IgD-negative memory B cell (primary cell): ENCODE measurements at regions not wholly inside any gene's neighbourhood (a gene's known extent, or its start where the extent isn't known, plus 50 kb on each side); places are given as distances from the start of the nearest gene placed in this dataset.
A peak's percentile ranks its signal among the peaks of the same experiment; 100 is the strongest.

ENCODE experiments used
- H3K27ac Mint-ChIP-seq, 3 donors: one replicate each; pipeline ENCODE4 v1.8.0; 2020 to 2022; ENCODE audit warnings: mild to moderate bottlenecking in 3 of 3, mixed read lengths in 3 of 3, moderate library complexity in 1 of 3
- H3K27me3 Mint-ChIP-seq: one replicate; pipeline ENCODE4 v1.8.0; 2021; ENCODE audit warnings: mixed read lengths
- H3K36me3 Mint-ChIP-seq: one replicate; pipeline ENCODE4 v1.8.0; 2020; ENCODE audit warnings: mild to moderate bottlenecking, mixed read lengths
- H3K4me1 Mint-ChIP-seq, 3 donors: one replicate each; pipeline ENCODE4 v1.8.0; 2020 to 2022; ENCODE audit warnings: mixed read lengths in 3 of 3, mild to moderate bottlenecking in 1 of 3
- H3K4me3 Mint-ChIP-seq, 4 donors: one replicate each; pipeline ENCODE4 v1.8.0; 2020 to 2022; ENCODE audit warnings: mild to moderate bottlenecking in 4 of 4, mixed read lengths in 4 of 4, moderate library complexity in 3 of 4
- H3K9me3 Mint-ChIP-seq, 3 donors: one replicate each; pipeline ENCODE4 v1.8.0; 2020 to 2021; ENCODE audit warnings: mixed read lengths in 3 of 3, mild to moderate bottlenecking in 1 of 3

GRCh38 chr4:11590132-11590531, 161.4 kb upstream of the HS3ST1 start:
- Mint-ChIP-seq H3K4me3 (no peak overlapping the region), H3K27me3 (no peaks in the 10 kb centered on the region), H3K9me3 (no peaks in the 10 kb centered on the region), H3K36me3 (no peaks in the 10 kb centered on the region), H3K4me1 (no peaks in the 10 kb centered on the region), H3K27ac (no peak overlapping the region)

- no peaks in the 10 kb centered on the region for H3K4me1 Mint-ChIP-seq
- H3K27me3 Mint-ChIP-seq = no peaks in the 10 kb centered on the region
- H3K27ac Mint-ChIP-seq = no peak overlapping the region
- no peak overlapping the region for H3K4me3 Mint-ChIP-seq
- H3K36me3 Mint-ChIP-seq = no peaks in the 10 kb centered on the region
- no peaks in the 10 kb centered on the region for H3K9me3 Mint-ChIP-seq
Measured at GRCh38 chr4:11589676-11590075, 161.0 kb upstream of the HS3ST1 start.

DNA sequence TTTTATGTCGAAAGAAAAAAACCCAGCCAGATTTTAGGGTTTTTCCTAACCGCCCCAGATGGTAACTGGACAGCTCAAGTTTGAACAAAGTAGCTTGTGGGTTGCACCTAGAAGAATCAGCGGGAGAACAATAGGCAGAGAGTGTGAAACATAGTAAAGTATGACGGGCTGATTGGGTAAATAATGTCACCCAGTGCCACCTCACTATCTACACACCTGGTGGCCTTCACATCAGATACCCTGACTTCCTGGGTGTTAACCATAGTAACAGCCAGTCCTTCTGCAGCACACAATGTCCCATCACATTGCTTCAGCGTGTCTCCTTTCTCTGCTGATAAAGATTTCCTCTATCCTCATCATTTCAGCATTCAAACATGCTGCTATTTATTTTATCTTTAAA, 159.1 kb upstream of the HS3ST1 start:
- H3K36me3 Mint-ChIP-seq = no peaks in the 10 kb centered on the region
- no peak overlapping the region for H3K4me3 Mint-ChIP-seq
- H3K27me3 Mint-ChIP-seq = no peaks in the 10 kb centered on the region
- no peaks in the 10 kb centered on the region for H3K9me3 Mint-ChIP-seq
- H3K4me1 Mint-ChIP-seq = peaks cover 0 to 3% (median 0%) of the 10 kb centered on the region in 3 donors
- no peak overlapping the region for H3K27ac Mint-ChIP-seq

- no peak overlapping the region for H3K27ac Mint-ChIP-seq
- peaks cover 0 to 5% (median 0%) of the 10 kb centered on the region in 3 donors for H3K4me1 Mint-ChIP-seq
- peaks cover 4% of the 10 kb centered on the region for H3K27me3 Mint-ChIP-seq
- H3K4me3 Mint-ChIP-seq = no peak overlapping the region
- H3K36me3 Mint-ChIP-seq = no peaks in the 10 kb centered on the region
- H3K9me3 Mint-ChIP-seq = peaks cover 0 to 4% (median 4%) of the 10 kb centered on the region in 3 donors
Measured at GRCh38 chr4:11585506-11585905, 156.8 kb upstream of the HS3ST1 start.

GRCh38 chr4:11568511-11568910, 139.8 kb upstream of the HS3ST1 start:
- Mint-ChIP-seq H3K9me3 (no peaks in the 10 kb centered on the region), H3K36me3 (peaks cover 2% of the 10 kb centered on the region), H3K27ac (no peak overlapping the region), H3K4me3 (no peak overlapping the region), H3K4me1 (peaks cover 0 to 6% (median 5%) of the 10 kb centered on the region in 3 donors), H3K27me3 (peaks cover 1% of the 10 kb centered on the region)

- Mint-ChIP-seq H3K27ac (no peak overlapping the region), H3K9me3 (peaks cover 0 to 4% (median 0%) of the 10 kb centered on the region in 3 donors), H3K36me3 (peaks cover 2% of the 10 kb centered on the region), H3K27me3 (peaks cover 1% of the 10 kb centered on the region), H3K4me3 (no peak overlapping the region), H3K4me1 (peaks cover 0 to 6% (median 5%) of the 10 kb centered on the region in 3 donors)
Measured at GRCh38 chr4:11566444-11567022, 137.8 kb upstream of the HS3ST1 start.

DNA sequence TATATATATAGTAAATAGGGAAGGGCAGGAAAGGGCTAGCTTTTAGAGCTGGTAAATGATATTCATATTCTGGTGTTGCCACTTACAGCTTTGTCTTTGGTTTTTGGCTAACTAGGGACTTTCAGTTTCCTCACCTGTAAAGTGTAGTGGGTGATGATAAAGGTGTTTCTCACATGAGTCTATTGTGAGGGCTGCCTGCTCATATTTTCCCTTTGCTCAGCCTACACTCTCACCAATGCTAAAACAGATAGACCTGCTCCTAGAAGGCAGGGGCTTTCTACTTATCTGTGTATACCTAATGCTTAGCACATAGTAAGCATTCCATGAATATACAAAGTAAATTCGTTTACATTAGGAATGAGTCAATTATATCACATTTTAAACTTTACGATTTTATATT, 137.2 kb upstream of the HS3ST1 start:
- peaks cover 0 to 6% (median 5%) of the 10 kb centered on the region in 3 donors for H3K4me1 Mint-ChIP-seq
- peaks cover 1% of the 10 kb centered on the region for H3K27me3 Mint-ChIP-seq
- peaks cover 2% of the 10 kb centered on the region for H3K36me3 Mint-ChIP-seq
- peaks cover 0 to 4% (median 0%) of the 10 kb centered on the region in 3 donors for H3K9me3 Mint-ChIP-seq
- no peak overlapping the region for H3K27ac Mint-ChIP-seq
- H3K4me3 Mint-ChIP-seq = no peak overlapping the region

DNA sequence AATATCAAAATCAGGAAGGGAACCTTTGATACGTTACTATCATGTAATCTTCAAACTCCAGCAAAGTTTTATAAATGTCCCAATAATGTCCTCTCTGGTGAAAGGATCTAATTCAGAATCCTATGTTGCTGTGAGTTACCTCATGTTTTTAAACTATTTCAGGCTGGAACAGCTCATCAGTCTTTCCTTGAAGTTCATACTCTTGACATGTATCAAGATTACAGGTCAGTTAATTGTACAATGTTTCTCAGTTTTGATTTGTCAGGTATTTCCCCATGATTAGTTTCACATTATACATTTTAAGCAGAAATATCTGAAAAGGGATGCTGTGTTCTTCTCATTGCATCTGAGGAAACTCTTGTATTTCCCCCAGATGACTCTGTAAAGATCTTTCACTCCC, 136.5 kb upstream of the HS3ST1 start:
- no peak overlapping the region for H3K4me3 Mint-ChIP-seq
- H3K9me3 Mint-ChIP-seq = peaks cover 0 to 4% (median 0%) of the 10 kb centered on the region in 3 donors
- H3K4me1 Mint-ChIP-seq = peaks cover 0 to 6% (median 5%) of the 10 kb centered on the region in 3 donors
- peaks cover 1% of the 10 kb centered on the region for H3K27me3 Mint-ChIP-seq
- peaks cover 2% of the 10 kb centered on the region for H3K36me3 Mint-ChIP-seq
- H3K27ac Mint-ChIP-seq = no peak overlapping the region

- Mint-ChIP-seq H3K36me3 (no peaks in the 10 kb centered on the region), H3K4me1 (peaks cover 0 to 6% (median 5%) of the 10 kb centered on the region in 3 donors), H3K27ac (no peak overlapping the region), H3K9me3 (peaks cover 0 to 6% (median 0%) of the 10 kb centered on the region in 3 donors), H3K27me3 (peaks cover 1% of the 10 kb centered on the region), H3K4me3 (no peak overlapping the region)
Measured at GRCh38 chr4:11564021-11564420, 135.3 kb upstream of the HS3ST1 start.

GRCh38 chr4:11549525-11549924, 120.8 kb upstream of the HS3ST1 start:
- peaks cover 0 to 4% (median 2%) of the 10 kb centered on the region in 3 donors for H3K4me1 Mint-ChIP-seq
- H3K27ac Mint-ChIP-seq = no peak overlapping the region
- no peak overlapping the region for H3K4me3 Mint-ChIP-seq
- H3K9me3 Mint-ChIP-seq = no peaks in the 10 kb centered on the region
- peaks cover 2% of the 10 kb centered on the region for H3K27me3 Mint-ChIP-seq
- H3K36me3 Mint-ChIP-seq = no peaks in the 10 kb centered on the region

- peaks cover 2% of the 10 kb centered on the region for H3K27me3 Mint-ChIP-seq
- H3K4me3 Mint-ChIP-seq = no peak overlapping the region
- H3K36me3 Mint-ChIP-seq = no peaks in the 10 kb centered on the region
- no peaks in the 10 kb centered on the region for H3K9me3 Mint-ChIP-seq
- peaks cover 6 to 8% (median 7%) of the 10 kb centered on the region in 3 donors for H3K4me1 Mint-ChIP-seq
- no peak overlapping the region for H3K27ac Mint-ChIP-seq
Measured at GRCh38 chr4:11548597-11549082, 119.9 kb upstream of the HS3ST1 start.

GRCh38 chr4:11546391-11547175, 117.9 kb upstream of the HS3ST1 start:
- Mint-ChIP-seq H3K36me3 (no peaks in the 10 kb centered on the region), H3K9me3 (no peaks in the 10 kb centered on the region), H3K4me3 (no peak overlapping the region), H3K27ac (peak overlapping the region in 2 of 3 donors; percentile 3 to 54), H3K4me1 (peaks cover 6 to 11% (median 7%) of the 10 kb centered on the region in 3 donors), H3K27me3 (peaks cover 2% of the 10 kb centered on the region)

GRCh38 chr4:11545651-11546050, 117.0 kb upstream of the HS3ST1 start:
- H3K4me3 Mint-ChIP-seq = no peak overlapping the region
- H3K36me3 Mint-ChIP-seq = no peaks in the 10 kb centered on the region
- peaks cover 6 to 11% (median 7%) of the 10 kb centered on the region in 3 donors for H3K4me1 Mint-ChIP-seq
- H3K27me3 Mint-ChIP-seq = peaks cover 2% of the 10 kb centered on the region
- no peaks in the 10 kb centered on the region for H3K9me3 Mint-ChIP-seq
- H3K27ac Mint-ChIP-seq = no peak overlapping the region

- Mint-ChIP-seq H3K4me3 (no peak overlapping the region), H3K4me1 (peaks cover 6 to 11% (median 7%) of the 10 kb centered on the region in 3 donors), H3K27ac (no peak overlapping the region), H3K9me3 (no peaks in the 10 kb centered on the region), H3K27me3 (peaks cover 2% of the 10 kb centered on the region), H3K36me3 (no peaks in the 10 kb centered on the region)
Measured at GRCh38 chr4:11544211-11544610, 115.5 kb upstream of the HS3ST1 start.

- Mint-ChIP-seq H3K27ac (no peak overlapping the region), H3K27me3 (peaks cover 2% of the 10 kb centered on the region), H3K4me3 (no peak overlapping the region), H3K9me3 (no peaks in the 10 kb centered on the region), H3K36me3 (no peaks in the 10 kb centered on the region), H3K4me1 (peaks cover 6 to 12% (median 11%) of the 10 kb centered on the region in 3 donors)
Measured at GRCh38 chr4:11543706-11544105, 115.0 kb upstream of the HS3ST1 start.
